Vagina (tissue), 2 donors: ENCODE measurements at regions not wholly inside any gene's neighbourhood (a gene's known extent, or its start where the extent isn't known, plus 50 kb on each side); places are given as distances from the start of the nearest gene placed in this dataset.

ENCODE experiments used
- CTCF ChIP-seq, 3 experiments: fragments of 450-650 bp in 2 of 3; fragments of 200-600 bp in 1 of 3; sonication (generic) in 1 of 3; IDR thresholded peaks; one replicate each; pipeline ENCODE4 v1.5.1; 2017 to 2019; ENCODE audit warnings: antibody characterized with exemption in 3 of 3, mild to moderate bottlenecking in 2 of 3, moderate library complexity in 2 of 3
- POLR2A ChIP-seq, 2 donors: fragments of 450-650 bp; IDR thresholded peaks; one replicate each; pipeline ENCODE4 v1.6.1; 2017; ENCODE audit warnings: antibody characterized with exemption in 2 of 2, mild to moderate bottlenecking in 2 of 2, moderate library complexity in 2 of 2
- POLR2AphosphoS5 ChIP-seq, 2 donors: sonication (generic); formaldehyde crosslinking; IDR thresholded peaks; one replicate each; pipeline ENCODE4 v1.9.0; 2017; ENCODE audit warnings: antibody characterized with exemption in 2 of 2, mild to moderate bottlenecking in 2 of 2, low read depth in 1 of 2; ENCODE audit not compliant: insufficient read depth in 1 of 2

GRCh38 chr13:38563739-38564138 is 123.1 kb upstream of the FREM2 start:
- TF ChIP-seq CTCF (IDR thresholded peaks at IDR 0.05) (no peak), POLR2A (IDR thresholded peaks at IDR 0.05) (no peak), POLR2AphosphoS5 (IDR thresholded peaks at IDR 0.05; ENCODE audit: insufficient read depth in 1 of 2, low read depth in 1 of 2) (no peak)
